ENCODE measurements at regions not wholly inside any gene's neighbourhood (a gene's known extent, or its start where the extent isn't known, plus 50 kb on each side); places are given as distances from the start of the nearest gene placed in this dataset.

DNA sequence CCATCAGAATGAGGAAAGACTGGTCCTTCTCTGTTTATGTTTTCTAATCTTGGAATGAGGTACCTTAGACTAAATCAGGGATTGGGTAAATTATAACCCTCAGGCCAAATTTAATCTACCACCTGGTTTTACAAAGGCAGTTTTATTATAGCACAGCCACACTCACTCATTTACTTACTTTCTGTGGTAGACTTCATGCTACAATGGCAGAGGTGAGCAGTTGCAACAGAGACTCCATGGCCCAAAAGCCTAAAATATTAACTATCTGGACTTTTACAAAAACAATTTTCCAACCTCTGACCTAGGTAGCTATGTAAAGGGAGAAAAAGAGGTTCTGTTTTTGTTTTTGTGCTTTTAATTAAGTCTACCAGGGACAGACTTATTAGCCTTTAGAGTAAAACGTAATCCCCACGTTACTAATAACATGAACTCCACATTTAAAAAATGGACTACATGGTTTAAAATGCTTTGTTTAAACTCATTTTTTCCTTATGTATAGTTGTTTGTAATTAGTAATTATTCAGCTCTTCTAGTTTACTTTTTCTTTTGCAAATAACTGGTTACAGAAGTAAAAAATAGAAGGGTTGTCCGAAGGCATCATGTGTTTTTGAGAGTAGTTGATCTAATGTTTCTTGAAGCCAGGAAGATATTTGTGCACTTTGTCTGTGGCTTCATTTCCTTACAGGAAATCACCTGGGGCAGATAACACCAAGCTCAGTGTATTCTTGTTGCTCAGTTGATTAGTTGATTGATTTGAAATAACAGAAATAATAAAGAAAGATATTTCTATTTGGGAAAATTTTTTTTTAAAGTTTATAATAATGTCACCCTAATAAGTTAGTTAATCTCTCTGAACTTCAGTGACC, 57.6 kb upstream of the ATP2B1 start (continued):
- TF ChIP-seq, protein P1, sequence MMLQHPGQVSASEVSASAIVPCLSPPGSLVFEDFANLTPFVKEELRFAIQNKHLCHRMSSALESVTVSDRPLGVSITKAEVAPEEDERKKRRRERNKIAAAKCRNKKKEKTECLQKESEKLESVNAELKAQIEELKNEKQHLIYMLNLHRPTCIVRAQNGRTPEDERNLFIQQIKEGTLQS (IDR thresholded peaks at IDR 0.05; ENCODE audit: borderline replicate concordance, extremely low read depth, low read depth, low read length) = no peak
- TF ChIP-seq DPF2 (IDR thresholded peaks at IDR 0.05) (peak; percentile 81), SREBF1 (IDR thresholded peaks at IDR 0.05; ENCODE audit: low read length) (no peak), SMC3 (IDR thresholded peaks at IDR 0.05; ENCODE audit: borderline replicate concordance, low read length) (no peak; the same call in 1 of the 2 replicates), RBBP5 (conservative IDR thresholded peaks at IDR 0.05) (no peak), MTA2 (IDR thresholded peaks at IDR 0.05; ENCODE audit: low read depth) (peak; percentile 90), MEF2B (IDR thresholded peaks at IDR 0.05; ENCODE audit: partially characterized antibody, poor library complexity, severe bottlenecking) (peak; percentile 75), CREB1 (IDR thresholded peaks at IDR 0.05; ENCODE audit: low read depth) (0 out of 2 replicates have a peak, but pooled peaks have one; percentile 39), NR2C2 (IDR thresholded peaks at IDR 0.05; ENCODE audit: borderline replicate concordance, control insufficient read depth, insufficient read length, low read depth) (no peak), RB1 (IDR thresholded peaks at IDR 0.05; ENCODE audit: borderline replicate concordance) (peak; percentile 35; the same call in 1 of the 2 replicates), POLR2AphosphoS2 (IDR thresholded peaks at IDR 0.05; ENCODE audit: low read depth, low read length) (no peak), RFX5 (IDR thresholded peaks at IDR 0.05; ENCODE audit: low read depth, low read length) (no peak), ZNF217 (IDR thresholded peaks at IDR 0.05) (peak; percentile 33; the same call in 1 of the 2 replicates), SIN3A (IDR thresholded peaks at IDR 0.05; ENCODE audit: low read depth, low read length) (no peak), KAT2A (conservative IDR thresholded peaks at IDR 0.05; ENCODE audit: control insufficient read depth, low read depth, low read length) (no peak), MXI1 (IDR thresholded peaks at IDR 0.05; ENCODE audit: low read depth, low read length) (peak; percentile 36; the same call in 1 of the 2 replicates), NBN (IDR thresholded peaks at IDR 0.05) (no peak), ZNF622 (IDR thresholded peaks at IDR 0.05) (no peak), RAD51 (IDR thresholded peaks at IDR 0.05) (no peak)
- TF ChIP-seq, protein P2, sequence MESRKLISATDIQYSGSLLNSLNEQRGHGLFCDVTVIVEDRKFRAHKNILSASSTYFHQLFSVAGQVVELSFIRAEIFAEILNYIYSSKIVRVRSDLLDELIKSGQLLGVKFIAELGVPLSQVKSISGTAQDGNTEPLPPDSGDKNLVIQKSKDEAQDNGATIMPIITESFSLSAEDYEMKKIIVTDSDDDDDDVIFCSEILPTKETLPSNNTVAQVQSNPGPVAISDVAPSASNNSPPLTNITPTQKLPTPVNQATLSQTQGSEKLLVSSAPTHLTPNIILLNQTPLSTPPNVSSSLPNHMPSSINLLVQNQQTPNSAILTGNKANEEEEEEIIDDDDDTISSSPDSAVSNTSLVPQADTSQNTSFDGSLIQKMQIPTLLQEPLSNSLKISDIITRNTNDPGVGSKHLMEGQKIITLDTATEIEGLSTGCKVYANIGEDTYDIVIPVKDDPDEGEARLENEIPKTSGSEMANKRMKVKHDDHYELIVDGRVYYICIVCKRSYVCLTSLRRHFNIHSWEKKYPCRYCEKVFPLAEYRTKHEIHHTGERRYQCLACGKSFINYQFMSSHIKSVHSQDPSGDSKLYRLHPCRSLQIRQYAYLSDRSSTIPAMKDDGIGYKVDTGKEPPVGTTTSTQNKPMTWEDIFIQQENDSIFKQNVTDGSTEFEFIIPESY (IDR thresholded peaks at IDR 0.05) = no peak
- TF ChIP-seq, protein P3, sequence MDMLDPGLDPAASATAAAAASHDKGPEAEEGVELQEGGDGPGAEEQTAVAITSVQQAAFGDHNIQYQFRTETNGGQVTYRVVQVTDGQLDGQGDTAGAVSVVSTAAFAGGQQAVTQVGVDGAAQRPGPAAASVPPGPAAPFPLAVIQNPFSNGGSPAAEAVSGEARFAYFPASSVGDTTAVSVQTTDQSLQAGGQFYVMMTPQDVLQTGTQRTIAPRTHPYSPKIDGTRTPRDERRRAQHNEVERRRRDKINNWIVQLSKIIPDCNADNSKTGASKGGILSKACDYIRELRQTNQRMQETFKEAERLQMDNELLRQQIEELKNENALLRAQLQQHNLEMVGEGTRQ (IDR thresholded peaks at IDR 0.05; ENCODE audit: borderline replicate concordance, low read depth, low read length) = no peak
- TF ChIP-seq, protein P4, sequence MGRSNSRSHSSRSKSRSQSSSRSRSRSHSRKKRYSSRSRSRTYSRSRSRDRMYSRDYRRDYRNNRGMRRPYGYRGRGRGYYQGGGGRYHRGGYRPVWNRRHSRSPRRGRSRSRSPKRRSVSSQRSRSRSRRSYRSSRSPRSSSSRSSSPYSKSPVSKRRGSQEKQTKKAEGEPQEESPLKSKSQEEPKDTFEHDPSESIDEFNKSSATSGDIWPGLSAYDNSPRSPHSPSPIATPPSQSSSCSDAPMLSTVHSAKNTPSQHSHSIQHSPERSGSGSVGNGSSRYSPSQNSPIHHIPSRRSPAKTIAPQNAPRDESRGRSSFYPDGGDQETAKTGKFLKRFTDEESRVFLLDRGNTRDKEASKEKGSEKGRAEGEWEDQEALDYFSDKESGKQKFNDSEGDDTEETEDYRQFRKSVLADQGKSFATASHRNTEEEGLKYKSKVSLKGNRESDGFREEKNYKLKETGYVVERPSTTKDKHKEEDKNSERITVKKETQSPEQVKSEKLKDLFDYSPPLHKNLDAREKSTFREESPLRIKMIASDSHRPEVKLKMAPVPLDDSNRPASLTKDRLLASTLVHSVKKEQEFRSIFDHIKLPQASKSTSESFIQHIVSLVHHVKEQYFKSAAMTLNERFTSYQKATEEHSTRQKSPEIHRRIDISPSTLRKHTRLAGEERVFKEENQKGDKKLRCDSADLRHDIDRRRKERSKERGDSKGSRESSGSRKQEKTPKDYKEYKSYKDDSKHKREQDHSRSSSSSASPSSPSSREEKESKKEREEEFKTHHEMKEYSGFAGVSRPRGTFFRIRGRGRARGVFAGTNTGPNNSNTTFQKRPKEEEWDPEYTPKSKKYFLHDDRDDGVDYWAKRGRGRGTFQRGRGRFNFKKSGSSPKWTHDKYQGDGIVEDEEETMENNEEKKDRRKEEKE (IDR thresholded peaks at IDR 0.05) = no peak
- TF ChIP-seq, protein P5, sequence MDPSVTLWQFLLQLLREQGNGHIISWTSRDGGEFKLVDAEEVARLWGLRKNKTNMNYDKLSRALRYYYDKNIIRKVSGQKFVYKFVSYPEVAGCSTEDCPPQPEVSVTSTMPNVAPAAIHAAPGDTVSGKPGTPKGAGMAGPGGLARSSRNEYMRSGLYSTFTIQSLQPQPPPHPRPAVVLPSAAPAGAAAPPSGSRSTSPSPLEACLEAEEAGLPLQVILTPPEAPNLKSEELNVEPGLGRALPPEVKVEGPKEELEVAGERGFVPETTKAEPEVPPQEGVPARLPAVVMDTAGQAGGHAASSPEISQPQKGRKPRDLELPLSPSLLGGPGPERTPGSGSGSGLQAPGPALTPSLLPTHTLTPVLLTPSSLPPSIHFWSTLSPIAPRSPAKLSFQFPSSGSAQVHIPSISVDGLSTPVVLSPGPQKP (IDR thresholded peaks at IDR 0.05; ENCODE audit: low read depth, low read length) = no peak
- TF ChIP-seq, protein P6, sequence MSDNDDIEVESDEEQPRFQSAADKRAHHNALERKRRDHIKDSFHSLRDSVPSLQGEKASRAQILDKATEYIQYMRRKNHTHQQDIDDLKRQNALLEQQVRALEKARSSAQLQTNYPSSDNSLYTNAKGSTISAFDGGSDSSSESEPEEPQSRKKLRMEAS (IDR thresholded peaks at IDR 0.05; ENCODE audit: low read depth, low read length) = no peak

Measured in GM12878 (cell line).